ENCODE measurements at regions not wholly inside any gene's neighbourhood (a gene's known extent, or its start where the extent isn't known, plus 50 kb on each side); places are given as distances from the start of the nearest gene placed in this dataset.

- peaks cover 0 to under 1% (median 0%) of the 10 kb centered on the region in 4 donors for H3K9me3 ChIP-seq (ENCODE audit: control insufficient read depth in 4 of 4, low read length in 3 of 4)
- no peaks in the 10 kb centered on the region for H3K36me3 ChIP-seq (ENCODE audit: control insufficient read depth in 4 of 4, insufficient read depth in 3 of 4, low read depth in 1 of 4, low read length in 3 of 4)
- no peak overlapping the region for H3K27ac ChIP-seq (ENCODE audit: low read depth in 1 of 2, low read length in 2 of 2)
- H3K4me1 ChIP-seq (ENCODE audit: control insufficient read depth in 4 of 4, insufficient read depth in 4 of 4, low read length in 3 of 4) = no peaks in the 10 kb centered on the region
- DNase-seq (ENCODE audit: low spot score) = no peak
- WGBS = 91% methylated on average over 1 of the region's 1 CpG
- H3K27me3 ChIP-seq (ENCODE audit: control insufficient read depth in 4 of 4, insufficient read depth in 4 of 4, low read length in 3 of 4) = peaks cover 0 to 6% (median 0%) of the 10 kb centered on the region in 4 donors
- H3K4me3 ChIP-seq (ENCODE audit: low read depth in 1 of 3, low read length in 3 of 3) = no peak overlapping the region
- H3K9ac ChIP-seq (ENCODE audit: low read depth in 1 of 2, low read length in 2 of 2) = no peak overlapping the region
- TF ChIP-seq HNF4G (IDR thresholded peaks at IDR 0.05) (no peak), FOXA2 (IDR thresholded peaks at IDR 0.05) (no peak), TAF1 (conservative IDR thresholded peaks at IDR 0.05) (no peak)
Observed at GRCh38 chrX:69038816-69039215, 126.4 kb downstream of the PJA1 start.

- H3K4me1 ChIP-seq (ENCODE audit: control insufficient read depth in 4 of 4, insufficient read depth in 4 of 4, low read length in 3 of 4) = no peaks in the 10 kb centered on the region
- no peak overlapping the region for H3K4me3 ChIP-seq (ENCODE audit: low read depth in 1 of 3, low read length in 3 of 3)
- no peak for DNase-seq (ENCODE audit: low spot score)
- peaks cover 0 to 6% (median 0%) of the 10 kb centered on the region in 4 donors for H3K27me3 ChIP-seq (ENCODE audit: control insufficient read depth in 4 of 4, insufficient read depth in 4 of 4, low read length in 3 of 4)
- H3K9me3 ChIP-seq (ENCODE audit: control insufficient read depth in 4 of 4, low read length in 3 of 4) = no peaks in the 10 kb centered on the region
- 88% methylated on average over 6 of the region's 6 CpGs for WGBS
- H3K36me3 ChIP-seq (ENCODE audit: control insufficient read depth in 4 of 4, insufficient read depth in 3 of 4, low read depth in 1 of 4, low read length in 3 of 4) = no peaks in the 10 kb centered on the region
- TF ChIP-seq HNF4G (IDR thresholded peaks at IDR 0.05) (no peak), EGR1 (IDR thresholded peaks at IDR 0.05; ENCODE audit: low read depth in 2 of 2) (no peak), JUND (IDR thresholded peaks at IDR 0.05) (no peak), MAX (IDR thresholded peaks at IDR 0.05) (no peak), SP1 (IDR thresholded peaks at IDR 0.05) (no peak), TAF1 (conservative IDR thresholded peaks at IDR 0.05) (no peak), RAD21 (IDR thresholded peaks at IDR 0.05) (no peak), FOXA2 (IDR thresholded peaks at IDR 0.05) (no peak), FOXA1 (IDR thresholded peaks at IDR 0.05) (no peak), HNF4A (conservative IDR thresholded peaks at IDR 0.05) (no peak), REST (IDR thresholded peaks at IDR 0.05) (no peak), ATF3 (IDR thresholded peaks at IDR 0.05) (no peak), CTCF (IDR thresholded peaks at IDR 0.05; ENCODE audit: low read depth, low read length, missing input control) (no peak), GABPA (IDR thresholded peaks at IDR 0.05 in 1 of 2, conservative IDR thresholded peaks at IDR 0.05 in 1 of 2) (no peak), ZBTB33 (IDR thresholded peaks at IDR 0.05) (no peak), RXRA (IDR thresholded peaks at IDR 0.05) (no peak), NR2F2 (IDR thresholded peaks at IDR 0.05) (no peak)
- H3K9ac ChIP-seq (ENCODE audit: low read depth in 1 of 2, low read length in 2 of 2) = no peak overlapping the region
- no peak overlapping the region for H3K27ac ChIP-seq (ENCODE audit: low read depth in 1 of 2, low read length in 2 of 2)
Observed at GRCh38 chrX:69038188-69038587, 127.1 kb downstream of the PJA1 start.

All from liver (tissue), 8 donors.